Large intestine (tissue), 3 donors: ENCODE measurements at regions not wholly inside any gene's neighbourhood (a gene's known extent, or its start where the extent isn't known, plus 50 kb on each side); places are given as distances from the start of the nearest gene placed in this dataset.
"Not testable (repeated sequence)": the region's sequence is repeated elsewhere in the genome, so short reads cannot be mapped to it uniquely, and the experiment has no call there.

Experiments used
- DNase-seq, 2 donors: peaks; one replicate each; pipeline versions ENCODE4 v3.0.0 to v3.0.0-alpha.2; 2013
- H3K27ac ChIP-seq: one replicate; pipeline ENCODE4 v1.5.1; 2013; ENCODE audit warnings: low read length
- H3K27me3 ChIP-seq: 2 replicates; pipeline ENCODE4 v1.6.1; 2013; ENCODE audit warnings: low read length; ENCODE audit not compliant: control insufficient read depth, insufficient read depth
- H3K36me3 ChIP-seq: 2 replicates; pipeline ENCODE4 v1.6.1; 2013; ENCODE audit warnings: low read length; ENCODE audit not compliant: control insufficient read depth, insufficient read depth
- H3K4me1 ChIP-seq: one replicate; pipeline ENCODE4 v1.6.1; 2013; ENCODE audit warnings: low read length; ENCODE audit not compliant: control insufficient read depth, insufficient read depth
- H3K4me3 ChIP-seq: one replicate; pipeline ENCODE4 v1.5.1; 2013; ENCODE audit warnings: low read length
- H3K9me3 ChIP-seq: one replicate; pipeline ENCODE4 v1.6.1; 2013; ENCODE audit warnings: mild to moderate bottlenecking, low read depth, low read length, moderate library complexity; ENCODE audit not compliant: control insufficient read depth
- WGBS: methylation state at CpG from one replicate; pipeline ENCODE4 v1.1.5; 2013; ENCODE audit warnings: low lambda C conversion rate; ENCODE audit not compliant: insufficient coverage; 5-methylcytosine and 5-hydroxymethylcytosine counted together

DNA sequence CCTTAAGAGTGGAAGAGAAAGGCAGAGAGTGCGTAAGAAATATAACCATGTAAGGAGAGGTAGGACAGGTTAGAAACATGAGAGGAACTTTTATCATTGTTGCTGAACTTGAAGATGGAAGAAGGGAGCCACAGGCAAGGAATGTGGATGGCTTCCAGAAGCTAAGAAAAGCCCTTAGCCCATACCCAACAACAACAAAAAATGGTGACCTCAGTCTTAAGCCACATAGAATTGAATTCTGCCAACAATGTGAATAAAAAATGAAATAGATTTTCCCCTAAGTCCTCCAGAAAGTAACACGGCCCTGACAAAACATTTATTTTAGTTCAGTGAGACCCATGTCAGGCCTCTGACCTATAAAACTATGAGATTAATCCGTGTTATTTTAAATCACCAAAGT, 767.3 kb downstream of the FAM181B start:
- Histone ChIP-seq H3K27me3 (no peaks in the 10 kb centered on the region), H3K4me1 (no peaks in the 10 kb centered on the region), H3K27ac (no peak overlapping the region), H3K4me3 (no peak overlapping the region), H3K36me3 (no peaks in the 10 kb centered on the region), H3K9me3 (no peaks in the 10 kb centered on the region)
- no peak for DNase-seq
- 100% methylated on average over 2 of the region's 3 CpGs for WGBS

GRCh38 chr11:81963018-81963417, 770.6 kb downstream of the FAM181B start:
- 0% methylated on average over 1 of the region's 3 CpGs for WGBS
- Histone ChIP-seq H3K27ac (no peak overlapping the region), H3K4me1 (no peaks in the 10 kb centered on the region), H3K36me3 (no peaks in the 10 kb centered on the region), H3K9me3 (no peaks in the 10 kb centered on the region), H3K4me3 (no peak overlapping the region), H3K27me3 (no peaks in the 10 kb centered on the region)
- DNase-seq = no peak

DNA sequence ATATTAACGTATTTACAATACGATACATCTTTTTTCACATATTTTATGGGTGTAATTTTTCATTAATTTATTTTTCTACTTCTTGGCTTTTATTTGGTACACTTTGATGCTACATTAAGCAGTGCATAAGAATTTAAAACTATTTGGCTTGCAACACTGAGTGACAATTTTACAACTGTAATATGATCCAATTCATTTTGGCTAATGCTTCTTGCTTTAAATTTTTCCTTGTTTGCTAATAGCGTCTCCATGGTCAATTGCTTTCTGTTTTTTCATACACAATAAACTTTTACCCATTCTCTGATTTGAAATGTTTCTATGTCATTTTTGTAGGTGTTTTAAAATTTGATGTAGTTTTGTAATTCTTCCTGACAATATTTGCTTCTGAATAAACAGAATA, 773.2 kb downstream of the FAM181B start:
- H3K36me3 ChIP-seq = no peaks in the 10 kb centered on the region
- WGBS = 96% methylated on average over 2 of the region's 3 CpGs
- H3K4me3 ChIP-seq = no peak overlapping the region
- H3K9me3 ChIP-seq = no peaks in the 10 kb centered on the region
- no peak for DNase-seq
- no peak overlapping the region for H3K27ac ChIP-seq
- H3K4me1 ChIP-seq = no peaks in the 10 kb centered on the region
- H3K27me3 ChIP-seq = no peaks in the 10 kb centered on the region

DNA sequence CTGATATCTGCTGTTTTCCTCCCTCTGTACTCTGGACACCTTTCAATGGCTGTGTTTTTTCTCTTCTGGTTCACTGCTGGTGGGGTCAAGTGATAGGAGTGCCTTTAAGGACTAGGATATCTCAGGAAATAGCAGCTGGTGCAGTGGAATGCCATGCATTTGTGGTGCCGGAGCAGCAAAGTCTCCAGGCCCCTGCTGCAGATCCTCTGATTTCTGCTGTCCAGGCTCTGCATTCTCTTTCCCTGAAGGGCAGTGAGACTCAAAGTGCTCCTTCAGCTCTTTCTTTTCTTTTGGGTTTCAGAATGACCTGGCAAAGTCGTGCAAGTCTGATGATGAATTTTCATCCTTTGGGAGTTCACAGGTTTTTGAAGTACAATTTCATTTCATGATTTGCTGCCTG, 774.3 kb downstream of the FAM181B start:
- H3K4me3 ChIP-seq = no peak overlapping the region
- no peaks in the 10 kb centered on the region for H3K27me3 ChIP-seq
- WGBS = no CpG with 5 or more reads among the region's 2 CpGs
- no peak overlapping the region for H3K27ac ChIP-seq
- H3K9me3 ChIP-seq = no peaks in the 10 kb centered on the region
- H3K4me1 ChIP-seq = no peaks in the 10 kb centered on the region
- no peak for DNase-seq
- H3K36me3 ChIP-seq = no peaks in the 10 kb centered on the region

DNA sequence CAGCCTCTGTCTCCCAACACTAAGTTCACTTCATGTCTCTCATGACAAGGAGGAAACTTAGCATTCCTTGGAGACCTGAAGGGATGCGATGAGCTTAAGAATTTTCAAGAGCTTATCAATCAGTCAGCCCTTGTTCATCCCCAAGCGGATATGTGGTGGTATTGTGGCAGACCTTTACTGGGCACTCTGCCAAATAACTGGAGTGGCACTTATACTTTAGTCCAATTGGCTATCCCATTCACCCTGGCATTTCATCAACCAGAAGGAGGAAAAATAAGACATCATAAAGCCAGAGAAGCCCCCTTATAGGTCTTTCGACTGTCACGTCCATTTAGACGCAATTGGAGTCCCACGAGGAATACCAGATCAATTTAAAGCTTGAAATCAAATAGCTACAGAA, 779.4 kb downstream of the FAM181B start:
- H3K4me1 ChIP-seq, H3K9me3 ChIP-seq, H3K4me3 ChIP-seq, DNase-seq, H3K27ac ChIP-seq, H3K27me3 ChIP-seq, H3K36me3 ChIP-seq: not testable (repeated sequence)
- 90% methylated on average over 2 of the region's 6 CpGs for WGBS

- Histone ChIP-seq H3K27ac (no peak overlapping the region), H3K36me3 (no peaks in the 10 kb centered on the region), H3K9me3 (no peaks in the 10 kb centered on the region), H3K27me3 (no peaks in the 10 kb centered on the region), H3K4me1 (no peaks in the 10 kb centered on the region), H3K4me3 (no peak overlapping the region)
- DNase-seq = no peak
- WGBS = no CpG with 5 or more reads among the region's 3 CpGs
Observed at GRCh38 chr11:81946831-81947230, 786.8 kb downstream of the FAM181B start.

GRCh38 chr11:81942646-81943045, 791.0 kb downstream of the FAM181B start:
- 60% methylated on average over 1 of the region's 2 CpGs for WGBS
- no peak for DNase-seq
- H3K9me3 ChIP-seq = no peaks in the 10 kb centered on the region
- H3K27me3 ChIP-seq = no peaks in the 10 kb centered on the region
- no peaks in the 10 kb centered on the region for H3K4me1 ChIP-seq
- no peak overlapping the region for H3K27ac ChIP-seq
- H3K36me3 ChIP-seq = no peaks in the 10 kb centered on the region
- H3K4me3 ChIP-seq = no peak overlapping the region

GRCh38 chr11:81941998-81942397, 791.7 kb downstream of the FAM181B start:
- Histone ChIP-seq H3K27ac (no peak overlapping the region), H3K27me3 (no peaks in the 10 kb centered on the region), H3K9me3 (no peaks in the 10 kb centered on the region), H3K36me3 (no peaks in the 10 kb centered on the region), H3K4me3 (no peak overlapping the region), H3K4me1 (no peaks in the 10 kb centered on the region)
- no CpG with 5 or more reads among the region's 2 CpGs for WGBS
- no peak for DNase-seq

- Histone ChIP-seq H3K36me3 (no peaks in the 10 kb centered on the region), H3K9me3 (no peaks in the 10 kb centered on the region), H3K27me3 (no peaks in the 10 kb centered on the region), H3K4me3 (no peak overlapping the region), H3K27ac (no peak overlapping the region), H3K4me1 (no peaks in the 10 kb centered on the region)
- no peak for DNase-seq
- 100% methylated on average over 1 of the region's 2 CpGs for WGBS
Observed at GRCh38 chr11:81932303-81932702, 801.4 kb downstream of the FAM181B start.

DNA sequence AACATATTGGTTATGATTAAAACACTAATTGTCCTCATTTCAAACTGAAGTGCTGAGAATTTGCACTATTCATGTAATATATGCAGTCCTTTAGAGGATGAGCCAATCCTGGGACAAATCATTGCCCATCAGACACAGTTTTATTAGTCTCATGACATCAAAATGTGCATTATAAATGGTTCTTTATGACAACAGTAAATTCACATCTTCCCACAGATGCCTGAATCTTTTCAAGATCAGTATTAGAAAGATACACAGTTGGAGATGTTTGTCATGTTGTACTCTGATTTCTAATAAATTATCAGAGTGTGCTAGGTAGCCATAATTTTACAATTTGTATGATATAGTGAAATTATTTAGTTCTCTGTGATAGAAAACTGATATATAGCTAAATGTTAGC, 813.5 kb downstream of the FAM181B start:
- Histone ChIP-seq H3K27me3 (no peaks in the 10 kb centered on the region), H3K36me3 (no peaks in the 10 kb centered on the region), H3K9me3 (no peaks in the 10 kb centered on the region), H3K4me3 (no peak overlapping the region), H3K4me1 (no peaks in the 10 kb centered on the region), H3K27ac (no peak overlapping the region)
- no peak for DNase-seq

GRCh38 chr11:81916451-81916850, 817.2 kb downstream of the FAM181B start:
- WGBS = no CpG with 5 or more reads among the region's 1 CpG
- H3K4me1 ChIP-seq = no peaks in the 10 kb centered on the region
- no peak for DNase-seq

More at GRCh38 chr11:81916451-81916850, 817.2 kb downstream of the FAM181B start:
- no peaks in the 10 kb centered on the region for H3K9me3 ChIP-seq
- no peak overlapping the region for H3K27ac ChIP-seq
- H3K27me3 ChIP-seq = no peaks in the 10 kb centered on the region
- H3K36me3 ChIP-seq = no peaks in the 10 kb centered on the region
- no peak overlapping the region for H3K4me3 ChIP-seq
